B cell (primary cell): ENCODE measurements at regions not wholly inside any gene's neighbourhood (a gene's known extent, or its start where the extent isn't known, plus 50 kb on each side); places are given as distances from the start of the nearest gene placed in this dataset.

Source experiments
- EZH2 ChIP-seq: IDR thresholded peaks from 2 replicates; pipeline ENCODE4 v1.6.1; 2012; ENCODE audit warnings: borderline replicate concordance, low read depth, mild to moderate bottlenecking, moderate library complexity, low read length; ENCODE audit not compliant: insufficient read depth, poor library complexity, severe bottlenecking
- TF ChIP-seq, protein P1 (sequence below): fragments of 200-600 bp; IDR thresholded peaks from one replicate; pipeline ENCODE4 v1.8.0; 2022; ENCODE audit warnings: antibody characterized with exemption, mild to moderate bottlenecking

DNA sequence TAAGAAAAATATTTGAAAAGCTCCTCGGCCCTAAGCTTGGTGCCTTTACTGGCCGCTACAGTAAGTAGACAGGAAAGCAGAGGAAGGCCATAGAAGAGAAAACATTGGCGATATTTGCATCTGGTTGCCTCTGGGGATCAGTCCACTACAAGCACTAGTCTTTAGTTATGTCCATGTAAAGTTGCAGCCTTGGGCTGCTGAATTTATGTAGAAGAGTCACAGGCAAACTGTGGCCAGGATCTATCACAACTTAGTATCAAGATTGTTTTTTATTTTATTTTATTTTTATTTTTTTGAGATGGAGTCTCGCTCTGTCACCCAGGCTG lies 228.7 kb upstream of the CAMK1G start:
- TF ChIP-seq, protein P1, sequence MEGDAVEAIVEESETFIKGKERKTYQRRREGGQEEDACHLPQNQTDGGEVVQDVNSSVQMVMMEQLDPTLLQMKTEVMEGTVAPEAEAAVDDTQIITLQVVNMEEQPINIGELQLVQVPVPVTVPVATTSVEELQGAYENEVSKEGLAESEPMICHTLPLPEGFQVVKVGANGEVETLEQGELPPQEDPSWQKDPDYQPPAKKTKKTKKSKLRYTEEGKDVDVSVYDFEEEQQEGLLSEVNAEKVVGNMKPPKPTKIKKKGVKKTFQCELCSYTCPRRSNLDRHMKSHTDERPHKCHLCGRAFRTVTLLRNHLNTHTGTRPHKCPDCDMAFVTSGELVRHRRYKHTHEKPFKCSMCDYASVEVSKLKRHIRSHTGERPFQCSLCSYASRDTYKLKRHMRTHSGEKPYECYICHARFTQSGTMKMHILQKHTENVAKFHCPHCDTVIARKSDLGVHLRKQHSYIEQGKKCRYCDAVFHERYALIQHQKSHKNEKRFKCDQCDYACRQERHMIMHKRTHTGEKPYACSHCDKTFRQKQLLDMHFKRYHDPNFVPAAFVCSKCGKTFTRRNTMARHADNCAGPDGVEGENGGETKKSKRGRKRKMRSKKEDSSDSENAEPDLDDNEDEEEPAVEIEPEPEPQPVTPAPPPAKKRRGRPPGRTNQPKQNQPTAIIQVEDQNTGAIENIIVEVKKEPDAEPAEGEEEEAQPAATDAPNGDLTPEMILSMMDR = no peak
- no peak for TF ChIP-seq EZH2
